Stimulated activated naive CD4-positive, alpha-beta T cell (primary cell): ENCODE measurements at regions not wholly inside any gene's neighbourhood (a gene's known extent, or its start where the extent isn't known, plus 50 kb on each side); places are given as distances from the start of the nearest gene placed in this dataset.

ENCODE experiments used
- DNase-seq, 6 experiments: peaks; one replicate each; lab custom pipeline; 2025; lab: John Stamatoyannopoulos, UW

DNA sequence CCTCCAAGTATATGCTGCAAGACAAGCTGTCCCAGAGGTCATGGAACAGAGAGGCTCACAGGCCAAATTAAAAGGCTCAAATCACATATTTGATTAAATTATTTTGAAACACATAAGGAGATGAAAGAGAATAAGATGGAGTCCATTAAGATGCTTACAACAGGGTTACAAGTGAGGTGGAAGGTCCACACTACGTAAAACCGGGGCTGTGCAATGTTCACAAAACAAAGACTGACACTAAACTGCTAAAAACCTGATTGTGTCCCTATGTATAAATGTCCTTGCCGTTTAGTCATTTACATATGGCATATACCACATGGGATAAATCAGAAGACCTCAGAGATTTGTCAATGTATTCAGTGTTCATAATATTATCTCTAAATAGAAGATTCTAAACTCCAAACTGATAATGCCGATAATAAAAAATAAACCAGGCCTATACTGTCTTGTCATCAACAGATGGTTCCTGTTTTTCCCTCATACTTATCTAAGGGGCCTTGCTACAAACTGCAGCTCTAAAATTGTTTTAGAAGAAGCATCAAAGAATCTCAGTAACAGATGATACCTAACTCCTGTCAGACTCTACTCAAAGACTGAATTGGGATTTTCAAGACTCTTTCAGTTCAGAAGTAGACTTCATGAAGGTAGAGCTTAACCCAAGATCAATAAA, 51.8 kb upstream of the RIPOR2 start:
- DNase-seq = no peak

DNA sequence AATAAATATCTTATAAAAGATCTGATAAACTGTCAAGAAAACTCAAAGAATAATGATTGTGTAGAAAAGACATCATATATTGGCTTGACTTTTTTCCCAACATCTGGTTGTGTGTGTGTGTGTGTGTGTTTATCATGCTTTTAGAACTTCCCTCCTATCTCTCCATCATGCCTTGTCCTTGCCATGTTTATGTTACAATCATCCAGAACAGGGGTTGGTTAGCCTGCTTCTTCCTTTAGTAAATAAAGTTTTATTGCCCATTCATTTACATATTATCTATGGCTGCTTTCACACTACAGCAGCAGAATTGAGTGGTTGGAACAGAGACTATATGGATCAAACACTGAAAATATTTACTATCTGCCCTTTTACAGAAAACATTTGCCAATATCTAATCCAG, 52.8 kb upstream of the RIPOR2 start:
- DNase-seq = no peak

DNA sequence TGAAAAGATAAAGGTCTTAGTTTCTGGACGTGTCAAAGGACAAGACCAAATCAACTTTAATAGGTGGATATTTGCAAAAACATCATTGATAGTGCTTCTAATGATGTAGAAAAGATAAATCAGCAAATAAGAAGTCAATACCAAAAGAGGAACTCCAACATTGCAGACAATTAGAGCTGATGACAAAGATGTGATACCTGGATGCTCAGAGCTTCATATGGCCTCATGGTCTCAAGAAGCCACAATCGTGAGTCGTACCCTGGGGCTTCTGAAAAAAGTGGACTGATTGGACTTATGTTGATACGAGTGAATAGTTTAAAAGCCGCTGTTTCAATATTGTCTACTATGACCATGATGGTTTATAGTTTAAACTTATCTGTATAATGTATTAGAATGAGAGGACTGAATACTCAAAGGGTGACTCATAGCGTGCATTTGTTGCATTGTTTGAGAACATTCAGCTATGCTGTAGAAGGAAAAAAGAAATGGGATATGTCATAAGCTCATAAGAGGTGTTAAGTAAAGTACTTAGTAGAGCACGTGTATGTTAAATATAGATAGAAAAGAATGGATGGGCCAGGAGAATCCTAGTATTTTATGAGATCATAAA, 54.6 kb upstream of the RIPOR2 start:
- DNase-seq = no peak

- DNase-seq = peak in 1 of 6 experiments; percentile 36
Observed at GRCh38 chr6:24990944-24991809, 55.4 kb upstream of the RIPOR2 start.

DNA sequence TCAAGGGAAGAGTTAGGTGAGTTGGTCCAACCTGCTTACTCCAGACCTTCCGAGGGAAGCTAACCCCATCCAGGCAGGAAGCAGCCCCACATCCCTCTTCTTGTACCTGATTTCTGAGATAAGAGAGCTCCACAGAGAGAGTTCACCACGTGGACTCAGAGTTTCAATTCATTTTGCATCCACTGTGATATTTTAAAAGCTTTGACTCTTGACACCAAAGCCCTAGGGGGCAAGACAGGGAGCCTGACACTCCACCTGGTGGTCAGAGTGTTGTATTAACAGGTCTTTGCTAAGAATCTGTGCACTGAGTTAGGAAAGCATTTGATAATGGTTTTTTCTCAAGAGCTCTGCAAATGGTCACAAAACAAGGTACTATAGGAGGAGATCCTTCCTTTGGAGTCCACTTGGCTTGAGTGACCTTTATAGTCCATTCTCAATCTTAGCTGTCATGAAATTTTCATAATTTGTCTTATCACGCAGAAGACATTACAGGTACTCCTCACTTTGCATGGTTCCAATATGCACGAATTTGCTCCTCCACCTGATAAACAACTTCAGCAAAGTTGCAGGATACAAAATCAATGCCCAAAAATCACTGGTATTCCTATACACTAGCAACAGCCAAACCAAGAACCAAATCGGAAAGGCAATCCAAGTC, 56.2 kb upstream of the RIPOR2 start:
- DNase-seq = peak; percentile 37 to 86 (median 71)

DNA sequence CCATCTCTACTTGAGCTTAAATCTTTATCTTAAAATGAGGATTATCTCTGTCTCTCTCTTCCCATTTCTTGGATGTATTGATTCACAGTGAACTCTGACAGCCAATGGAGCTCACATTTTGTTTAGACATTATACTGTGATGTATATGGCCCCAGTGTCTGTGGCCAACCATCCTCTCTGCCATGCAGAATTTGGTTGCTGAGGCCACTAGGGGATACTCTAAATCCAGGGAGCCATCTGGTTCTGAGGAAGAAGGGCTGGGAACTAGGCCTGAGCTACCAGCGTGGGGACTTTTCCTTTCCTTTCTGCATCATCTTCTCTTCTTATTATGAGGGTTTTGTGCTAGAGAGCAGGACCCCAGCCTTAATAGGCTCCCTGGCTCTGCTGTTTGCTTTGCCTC, 59.1 kb upstream of the RIPOR2 start:
- DNase-seq = no peak

GRCh38 chr6:24995270-24995669, 59.5 kb upstream of the RIPOR2 start:
- DNase-seq = no peak

DNA sequence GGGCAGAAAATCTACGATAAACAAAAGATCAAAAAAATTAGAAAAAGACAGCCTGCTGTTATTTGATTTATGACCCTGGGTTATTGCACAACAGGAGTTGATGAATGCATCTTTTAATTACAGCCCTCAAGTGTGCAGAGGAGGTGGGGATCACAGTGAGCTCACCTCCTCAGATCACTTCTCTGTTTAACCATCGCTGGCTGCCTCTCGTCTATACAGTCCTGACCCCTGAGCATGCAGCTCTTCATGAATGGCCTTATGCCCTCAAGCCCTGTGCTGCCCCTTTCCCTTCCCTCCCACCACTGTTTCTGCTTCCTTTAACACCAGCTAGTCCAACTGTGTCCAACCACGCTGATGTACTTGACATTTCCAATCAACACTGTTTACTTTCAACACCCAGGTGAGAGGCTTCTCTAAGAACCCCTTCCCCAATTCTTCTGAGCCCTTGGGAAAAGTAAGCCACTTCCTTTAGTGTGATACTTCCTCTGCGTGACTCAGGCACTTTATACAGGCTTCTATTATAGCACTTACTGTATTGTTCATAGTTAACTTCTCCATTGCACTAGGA, 60.6 kb upstream of the RIPOR2 start:
- no peak for DNase-seq

DNA sequence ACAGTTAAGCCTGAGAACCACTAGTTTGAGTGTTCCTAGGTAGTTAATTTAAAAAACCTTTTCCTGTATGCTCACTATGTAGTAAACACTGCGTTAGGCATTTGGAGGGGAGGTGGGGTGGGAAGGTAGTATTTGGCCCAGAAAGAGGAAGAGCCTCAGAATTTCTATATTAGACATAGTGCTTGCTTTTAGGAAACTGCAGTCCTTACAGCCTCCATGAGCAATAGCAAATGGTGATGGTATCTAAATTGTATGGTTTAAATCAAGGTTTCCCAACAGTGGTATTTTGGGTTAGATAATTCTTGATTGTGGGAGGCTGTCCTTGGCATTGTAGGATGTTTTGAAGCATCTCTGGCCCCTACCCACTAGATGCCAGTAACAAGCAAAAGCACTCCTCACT, 61.5 kb upstream of the RIPOR2 start:
- DNase-seq = no peak

DNA sequence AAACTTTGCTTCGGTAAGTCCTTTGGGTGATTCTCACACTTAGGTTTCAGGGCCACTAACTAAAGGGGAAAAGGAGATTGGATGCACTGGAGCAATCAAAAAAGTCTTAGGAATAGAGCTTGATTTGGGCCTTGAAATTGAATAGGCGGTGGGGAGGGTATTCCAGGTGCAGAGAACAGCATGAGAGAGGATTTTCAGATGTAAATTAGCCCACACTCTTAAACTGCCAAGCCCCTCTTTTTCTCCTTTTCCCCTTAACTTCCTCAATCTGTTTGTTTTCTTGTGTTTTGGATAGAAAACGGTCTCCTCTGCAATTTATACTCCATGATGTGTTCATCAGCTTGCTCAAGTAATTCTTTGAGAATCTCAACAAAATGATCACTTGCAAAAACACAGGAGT, 62.1 kb upstream of the RIPOR2 start:
- no peak for DNase-seq

DNA sequence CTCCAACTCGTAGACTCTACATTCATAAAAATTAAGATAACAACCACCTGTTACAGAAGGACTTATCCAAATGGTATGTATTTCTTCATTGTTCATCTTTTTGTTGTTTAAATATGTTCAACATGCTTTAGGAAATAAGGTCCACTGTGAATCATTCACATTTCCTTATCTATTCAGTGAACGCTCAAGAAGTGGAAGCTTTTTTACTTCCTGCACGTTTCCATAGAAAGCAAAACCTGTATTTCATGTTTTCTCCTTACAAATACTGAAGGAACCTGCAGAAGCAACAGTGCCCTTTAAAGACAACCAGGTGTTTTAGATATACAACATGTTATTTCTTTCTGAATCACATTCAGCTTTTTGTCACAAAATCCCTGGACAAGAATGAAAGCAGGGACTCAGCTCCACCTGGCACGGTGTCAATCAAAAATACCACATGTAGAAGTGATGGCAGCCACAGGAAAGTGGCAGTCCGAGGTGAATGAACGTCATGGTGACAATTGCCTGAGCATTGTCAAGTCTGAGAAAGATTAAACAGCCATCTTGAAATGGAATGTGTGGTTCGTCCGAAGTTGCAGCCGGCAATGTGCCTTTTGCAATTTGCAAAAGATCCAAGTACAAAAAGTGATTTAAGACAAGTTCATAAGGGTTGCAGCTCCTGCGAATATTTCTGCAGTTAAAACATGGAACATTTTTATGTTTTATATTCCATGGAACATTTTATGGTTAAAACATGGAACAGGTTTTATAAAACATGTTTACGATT, 66.7 kb upstream of the RIPOR2 start:
- DNase-seq = no peak

DNA sequence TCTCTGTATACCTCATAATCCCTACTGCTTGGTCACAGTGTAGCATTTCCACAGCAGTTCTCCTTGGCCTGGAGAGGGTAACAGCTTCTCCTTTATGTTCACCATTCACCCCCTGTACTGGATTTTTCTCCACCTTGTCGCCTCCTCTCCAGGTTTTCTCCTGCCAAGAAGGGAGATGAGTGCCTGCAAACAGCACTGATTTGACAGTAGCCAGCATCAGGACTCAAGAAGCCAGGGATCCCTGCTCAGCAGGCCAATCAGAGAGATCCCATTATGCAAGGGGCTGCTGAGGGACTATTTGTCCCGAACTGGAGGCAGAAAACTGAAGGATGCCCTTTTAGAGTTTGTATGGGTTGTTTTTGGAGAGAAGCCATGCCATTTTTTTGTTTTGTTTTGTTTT, 68.6 kb upstream of the RIPOR2 start:
- no peak for DNase-seq

DNA sequence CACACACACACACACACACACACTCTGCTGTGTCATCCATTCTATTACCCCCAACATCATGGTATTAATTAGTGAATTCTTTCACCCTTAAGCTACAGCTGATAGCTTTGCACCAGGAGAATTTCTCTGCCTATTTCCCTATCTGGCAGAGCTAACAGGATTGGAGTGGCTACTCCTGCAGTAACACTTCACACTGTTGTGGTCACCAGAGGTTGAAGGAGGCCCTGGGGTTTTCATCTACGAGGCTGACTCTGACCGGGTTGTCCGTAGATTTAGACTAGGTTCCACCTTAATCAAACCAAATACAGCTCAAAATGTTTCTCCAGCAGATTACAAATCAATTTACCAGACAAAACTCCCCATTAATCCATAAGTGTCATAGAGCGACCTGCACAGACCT, 69.2 kb upstream of the RIPOR2 start:
- no peak for DNase-seq

- no peak for DNase-seq
Observed at GRCh38 chr6:25006075-25006474, 70.3 kb upstream of the RIPOR2 start.

- peak in 4 of 6 experiments; percentile 22 to 39 (median 32) for DNase-seq
Observed at GRCh38 chr6:25006565-25007001, 70.8 kb upstream of the RIPOR2 start.

DNA sequence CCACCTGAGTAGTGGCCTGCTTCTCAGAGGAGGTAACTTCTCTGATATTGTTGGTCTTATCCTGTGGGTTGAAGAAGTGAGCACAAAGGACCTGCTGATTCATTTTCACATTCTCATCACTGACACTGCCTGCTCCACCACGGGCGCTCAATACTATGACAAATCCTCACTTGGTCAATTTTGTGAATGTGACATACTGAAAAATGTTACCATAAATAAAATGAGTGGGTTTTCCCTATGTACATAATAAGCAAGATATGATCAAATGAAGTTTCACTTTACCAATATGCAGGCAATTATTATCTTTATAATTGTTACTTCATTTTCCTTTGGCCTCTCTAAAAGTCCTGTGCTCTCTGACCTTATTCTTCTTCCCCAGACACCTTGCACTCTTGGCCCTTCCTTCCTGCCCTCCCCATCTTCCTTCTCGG, 71.5 kb upstream of the RIPOR2 start:
- DNase-seq = no peak

GRCh38 chr6:25008707-25009392, 73.1 kb upstream of the RIPOR2 start:
- DNase-seq = peak in 1 of 6 experiments; percentile 23

DNA sequence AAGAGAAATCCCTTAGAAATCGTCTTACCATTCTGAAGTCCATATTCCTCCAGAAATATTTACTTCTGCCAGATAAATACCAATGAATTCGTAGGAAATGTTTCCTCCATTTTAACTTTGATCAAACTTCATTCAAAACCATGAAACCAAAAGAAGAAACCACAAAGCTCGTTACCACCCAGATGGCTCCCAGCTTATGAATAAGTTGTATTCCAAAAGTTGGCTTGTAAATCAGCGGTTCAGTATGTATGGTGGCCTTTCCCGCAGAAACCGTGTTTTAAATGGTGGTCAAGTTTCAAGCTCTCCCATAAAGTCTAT, 73.6 kb upstream of the RIPOR2 start:
- peak in 3 of 6 experiments; percentile 23 to 48 (median 33) for DNase-seq

- no peak for DNase-seq
Observed at GRCh38 chr6:25010176-25010575, 74.4 kb upstream of the RIPOR2 start.

- DNase-seq = no peak
Observed at GRCh38 chr6:25010902-25011625, 75.3 kb upstream of the RIPOR2 start.
